Cardiac muscle cell (in vitro differentiated cells and primary cell): ENCODE measurements at regions not wholly inside any gene's neighbourhood (a gene's known extent, or its start where the extent isn't known, plus 50 kb on each side); places are given as distances from the start of the nearest gene placed in this dataset.

Experiments
- DNase-seq, 2 donors: peaks; one replicate each; pipeline versions ENCODE4 v3.0.0 to v3.0.0-alpha.2; 2010 to 2017; ENCODE audit warnings: low read depth in 1 of 2, low spot score in 1 of 2
- H3K27ac ChIP-seq: fragments of 200-600 bp; sonication (generic); 2 replicates; pipeline ENCODE4 v1.5.1; 2016
- H3K27me3 ChIP-seq: fragments of 200-600 bp; sonication (generic); 2 replicates; pipeline ENCODE4 v1.6.0; 2016; ENCODE audit warnings: control low read depth
- H3K36me3 ChIP-seq: fragments of 200-600 bp; sonication (generic); 2 replicates; pipeline ENCODE4 v1.5.1; 2016; ENCODE audit warnings: control low read depth
- H3K4me1 ChIP-seq: fragments of 200-600 bp; sonication (generic); 2 replicates; pipeline ENCODE4 v1.8.1; 2017; ENCODE audit warnings: low read depth, mild to moderate bottlenecking, mixed run types
- H3K4me3 ChIP-seq: fragments of 200-600 bp; sonication (generic); 2 replicates; pipeline ENCODE4 v1.5.1; 2016; ENCODE audit warnings: mild to moderate bottlenecking
- H3K9me3 ChIP-seq: fragments of 200-600 bp; sonication (generic); 2 replicates; pipeline ENCODE4 v1.5.1; 2017; ENCODE audit warnings: low read depth, mild to moderate bottlenecking, control low read depth
- CTCF ChIP-seq: IDR thresholded peaks from 2 replicates; pipeline ENCODE4 v1.5.1; 2012; ENCODE audit warnings: low read depth, mild to moderate bottlenecking, low read length

GRCh38 chr7:12982178-12982577, 294.7 kb downstream of the ARL4A start:
- H3K9me3 ChIP-seq: no peaks in the 10 kb centered on the region
- no peak overlapping the region for H3K4me3 ChIP-seq
- H3K27ac ChIP-seq: no peak overlapping the region
- no peak for DNase-seq
- no peak for TF ChIP-seq CTCF
- no peaks in the 10 kb centered on the region for H3K36me3 ChIP-seq
- no peaks in the 10 kb centered on the region for H3K27me3 ChIP-seq
- H3K4me1 ChIP-seq: no peaks in the 10 kb centered on the region

- DNase-seq: no peak
- Histone ChIP-seq H3K27me3 (no peaks in the 10 kb centered on the region), H3K4me1 (no peaks in the 10 kb centered on the region), H3K36me3 (no peaks in the 10 kb centered on the region), H3K9me3 (no peaks in the 10 kb centered on the region), H3K4me3 (no peak overlapping the region), H3K27ac (no peak overlapping the region)
- no peak for TF ChIP-seq CTCF
Observed at GRCh38 chr7:12984117-12984516, 296.7 kb downstream of the ARL4A start.

GRCh38 chr7:12985228-12985627, 297.8 kb downstream of the ARL4A start:
- H3K4me1 ChIP-seq: no peaks in the 10 kb centered on the region
- no peak overlapping the region for H3K4me3 ChIP-seq
- no peaks in the 10 kb centered on the region for H3K36me3 ChIP-seq
- no peak for TF ChIP-seq CTCF
- H3K9me3 ChIP-seq: no peaks in the 10 kb centered on the region
- no peak overlapping the region for H3K27ac ChIP-seq
- DNase-seq: no peak
- no peaks in the 10 kb centered on the region for H3K27me3 ChIP-seq

GRCh38 chr7:12985752-12986151, 298.3 kb downstream of the ARL4A start:
- Histone ChIP-seq H3K27me3 (no peaks in the 10 kb centered on the region), H3K4me3 (no peak overlapping the region), H3K27ac (no peak overlapping the region), H3K36me3 (no peaks in the 10 kb centered on the region), H3K4me1 (no peaks in the 10 kb centered on the region), H3K9me3 (no peaks in the 10 kb centered on the region)
- no peak for TF ChIP-seq CTCF
- DNase-seq: no peak

- Histone ChIP-seq H3K4me1 (no peaks in the 10 kb centered on the region), H3K4me3 (no peak overlapping the region), H3K9me3 (no peaks in the 10 kb centered on the region), H3K27ac (no peak overlapping the region), H3K27me3 (no peaks in the 10 kb centered on the region), H3K36me3 (no peaks in the 10 kb centered on the region)
- DNase-seq: no peak
- TF ChIP-seq CTCF: no peak
Observed at GRCh38 chr7:12987238-12987637, 299.8 kb downstream of the ARL4A start.

- Histone ChIP-seq H3K27ac (no peak overlapping the region), H3K36me3 (no peaks in the 10 kb centered on the region), H3K4me3 (no peak overlapping the region), H3K4me1 (no peaks in the 10 kb centered on the region), H3K9me3 (no peaks in the 10 kb centered on the region), H3K27me3 (no peaks in the 10 kb centered on the region)
- TF ChIP-seq CTCF: no peak
- DNase-seq: no peak
Observed at GRCh38 chr7:12990440-12990839, 303.0 kb downstream of the ARL4A start.
